DMS 273 (cell line): ENCODE measurements at regions not wholly inside any gene's neighbourhood (a gene's known extent, or its start where the extent isn't known, plus 50 kb on each side); places are given as distances from the start of the nearest gene placed in this dataset.

Experiments
- DNase-seq: peaks from one replicate; lab custom pipeline; 2025; ENCODE audit not compliant: unreplicated experiment; lab: John Stamatoyannopoulos, UW

GRCh38 chr7:155863721-155864151, 51.5 kb upstream of the SHH start:
- DNase-seq, result no peak

DNA sequence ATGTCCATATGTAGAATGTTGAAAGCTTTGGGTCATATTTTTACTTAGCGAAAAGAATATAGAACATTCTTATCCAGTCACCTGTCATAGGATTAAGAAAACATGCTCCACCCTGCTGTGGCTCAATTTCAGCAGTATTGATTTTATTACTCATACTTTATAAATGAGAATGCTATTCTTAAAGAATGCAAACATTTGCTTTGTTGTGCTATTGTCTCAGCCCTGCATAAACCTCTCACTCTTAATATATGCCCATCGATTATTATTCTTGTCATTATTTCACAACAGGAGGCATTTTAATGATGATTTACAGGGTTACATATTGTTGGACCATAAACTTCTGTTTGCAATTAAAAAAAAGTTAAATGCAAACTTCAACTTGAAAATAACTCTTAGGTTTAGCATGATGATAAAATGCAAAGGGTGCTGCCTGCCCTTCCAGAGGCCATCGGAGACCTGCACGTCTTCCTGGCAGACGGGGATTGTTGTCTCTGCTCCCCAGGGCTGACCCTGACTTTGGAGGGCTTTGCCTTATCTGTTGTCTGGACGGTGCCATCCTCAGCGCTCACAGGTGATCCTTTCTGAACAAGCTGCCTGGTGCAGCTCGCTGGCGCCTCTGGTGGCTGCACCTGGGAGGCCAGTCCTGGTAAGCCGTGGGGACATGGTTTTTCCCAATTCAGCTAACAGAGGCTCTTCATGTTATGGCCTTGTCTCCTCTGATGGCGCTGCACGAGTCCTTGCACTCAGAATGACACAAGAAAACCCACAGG, 50.0 kb upstream of the SHH start:
- DNase-seq, result no peak
